HG03139 (cell line): ENCODE measurements at regions not wholly inside any gene's neighbourhood (a gene's known extent, or its start where the extent isn't known, plus 50 kb on each side); places are given as distances from the start of the nearest gene placed in this dataset.
A peak's percentile ranks its signal among the peaks of the same experiment; 100 is the strongest.
"Not testable (repeated sequence)": the region's sequence is repeated elsewhere in the genome, so short reads cannot be mapped to it uniquely, and the experiment has no call there.

ENCODE experiments used
- ATAC-seq: cut with Tn5 transposase; IDR thresholded peaks from one replicate; pipeline ENCODE4 v1.9.1; 2021; ENCODE audit not compliant: unreplicated experiment

DNA sequence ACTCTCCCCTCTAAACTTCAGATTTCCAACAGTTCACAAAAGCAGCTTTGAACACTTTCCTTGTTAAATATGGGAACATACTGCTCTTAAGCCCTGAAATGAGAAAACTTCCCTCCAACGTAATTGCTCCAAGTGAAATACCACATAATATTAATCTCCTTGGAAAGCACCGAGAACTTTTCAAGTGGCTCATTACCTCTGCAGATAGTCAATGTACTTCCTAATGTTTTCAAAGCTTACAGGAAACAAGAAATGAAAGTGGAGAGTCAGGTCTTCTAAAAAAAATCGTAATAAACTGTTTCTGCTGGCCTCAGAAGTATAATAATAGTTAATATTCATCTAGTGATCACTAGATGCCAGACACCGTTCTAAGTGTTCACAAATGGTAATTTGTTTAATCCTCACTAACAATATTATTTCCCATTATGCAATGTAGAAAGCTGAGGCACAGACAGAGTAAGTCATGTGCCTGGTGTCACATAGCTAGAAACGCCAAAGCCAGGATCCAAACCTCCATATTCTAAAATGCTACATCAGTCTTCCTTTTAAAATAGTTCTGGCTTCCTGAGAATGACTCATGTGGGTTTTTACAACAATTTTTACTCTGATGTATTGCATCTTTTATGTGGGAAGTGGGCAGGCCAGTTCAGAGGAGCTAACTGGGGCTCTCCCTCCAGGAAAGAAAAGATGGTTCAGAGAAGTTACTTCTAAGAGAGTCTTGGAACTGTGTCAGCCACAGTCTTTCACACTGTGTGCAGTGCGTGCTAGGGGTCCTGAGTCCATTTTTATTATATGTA, 177.2 kb downstream of the PLPPR4 start:
- no peak for ATAC-seq

DNA sequence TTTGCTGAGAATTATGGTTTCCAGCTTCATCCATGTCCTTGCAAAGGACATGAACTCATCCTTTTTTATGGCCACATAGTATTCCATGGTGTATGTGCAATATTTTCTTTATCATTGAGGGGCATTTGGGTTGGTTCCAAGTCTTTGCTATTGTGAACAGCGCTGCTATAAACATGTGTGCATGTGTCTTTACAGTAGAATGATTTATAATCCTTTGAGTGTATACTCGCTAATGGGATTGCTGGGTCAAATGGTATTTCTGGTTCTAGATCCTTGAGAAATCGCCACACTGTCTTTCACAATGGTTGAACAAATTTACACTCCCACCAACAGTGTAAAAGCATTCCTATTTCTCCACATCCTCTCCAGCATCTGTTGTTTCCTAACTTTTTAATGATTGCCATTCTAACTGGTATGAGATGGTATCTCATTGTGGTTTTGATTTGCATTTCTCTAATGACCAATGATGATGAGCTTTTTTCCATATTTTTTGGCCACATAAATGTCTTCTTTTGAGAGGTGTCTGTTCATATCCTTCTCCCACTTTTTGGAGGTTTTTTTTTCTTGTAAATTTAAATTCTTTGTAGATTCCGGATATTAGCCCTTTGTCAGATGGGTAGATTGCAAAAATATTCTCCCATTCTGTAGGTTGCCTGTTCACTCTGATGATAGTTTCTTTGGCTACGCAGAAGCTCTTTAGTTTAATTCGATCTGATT, 180.1 kb downstream of the PLPPR4 start:
- not testable (repeated sequence) for ATAC-seq

GRCh38 chr1:99445071-99445470, 180.8 kb downstream of the PLPPR4 start:
- ATAC-seq: no peak

- no peak for ATAC-seq
Measured at GRCh38 chr1:99445486-99445885, 181.2 kb downstream of the PLPPR4 start.

DNA sequence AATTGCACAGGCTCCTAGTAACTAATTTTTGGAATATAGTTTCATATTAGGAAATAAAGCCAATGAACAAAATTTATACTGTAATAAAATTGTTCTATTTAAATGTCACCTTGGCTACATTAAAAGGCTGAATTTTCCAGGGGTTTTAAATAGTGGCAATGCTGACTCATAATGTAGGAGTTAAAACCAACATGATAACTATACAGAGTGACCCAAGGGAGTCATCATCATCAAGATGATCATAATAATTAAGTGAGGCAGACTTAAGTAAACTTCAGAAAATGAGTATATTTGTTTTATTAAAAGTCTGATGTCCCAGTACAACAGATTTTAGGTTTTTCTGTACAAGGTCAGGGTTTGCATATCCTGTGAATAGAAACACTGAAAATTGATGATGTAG, 183.4 kb downstream of the PLPPR4 start:
- no peak for ATAC-seq

- no peak for ATAC-seq
Measured at GRCh38 chr1:99455760-99456159, 190.2 kb upstream of the PALMD start.

- ATAC-seq: no peak
Measured at GRCh38 chr1:99456536-99456935, 189.4 kb upstream of the PALMD start.

DNA sequence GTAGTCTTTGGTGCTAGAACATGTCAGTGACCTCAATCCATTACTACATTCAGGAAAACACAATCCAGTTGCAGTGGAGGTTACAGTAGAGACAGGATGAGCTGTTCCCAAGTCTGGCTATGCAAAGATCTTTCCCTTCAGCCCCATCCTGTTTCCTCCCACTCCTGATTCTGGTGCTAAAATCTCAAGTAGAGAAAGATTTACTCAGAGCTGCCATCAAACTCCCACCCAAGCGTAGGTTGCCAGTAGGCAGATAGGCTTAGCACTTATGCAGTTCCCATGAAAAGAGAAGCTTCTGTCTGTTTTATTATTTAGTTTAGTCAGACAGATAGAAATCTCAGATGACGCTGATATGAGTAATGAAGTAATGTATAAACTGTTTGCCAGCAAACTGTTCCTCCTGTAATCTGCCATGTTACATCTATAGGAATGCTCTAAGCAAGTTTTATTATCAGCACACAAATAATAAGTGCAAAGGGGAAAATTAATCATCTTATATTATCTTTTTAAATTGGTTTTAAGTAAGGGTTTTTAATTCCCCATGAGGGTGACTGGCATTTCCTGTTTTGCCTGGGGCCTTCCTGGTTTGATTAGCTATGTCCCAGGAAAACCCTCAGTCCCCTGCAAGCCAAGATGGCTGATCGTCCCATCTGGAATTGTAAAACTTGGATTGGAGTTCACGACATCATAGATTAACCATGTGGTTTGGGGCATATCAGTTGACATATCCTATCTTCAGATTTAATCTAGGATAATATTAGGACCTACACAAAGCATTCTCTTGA, 188.3 kb upstream of the PALMD start:
- no peak for ATAC-seq

DNA sequence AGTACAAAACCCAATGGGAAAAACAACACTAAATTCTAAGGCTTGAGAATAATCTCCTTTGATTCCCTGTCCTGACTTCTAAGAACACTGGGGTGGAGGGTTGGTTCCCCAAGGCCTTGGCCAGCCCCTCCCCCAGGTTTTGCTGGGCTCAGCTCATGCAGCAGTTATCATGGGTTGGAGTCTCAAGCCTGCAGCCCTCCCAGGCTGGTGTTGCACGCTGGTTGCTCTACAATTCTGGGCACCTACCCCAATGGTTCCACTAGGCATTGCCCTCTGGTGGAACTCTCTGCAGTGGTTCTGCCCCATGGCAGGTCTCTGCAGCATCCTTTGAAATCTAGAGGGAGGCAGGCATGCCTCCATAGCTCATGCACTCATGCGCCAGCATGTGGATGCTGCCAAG, 184.4 kb upstream of the PALMD start:
- no peak for ATAC-seq

DNA sequence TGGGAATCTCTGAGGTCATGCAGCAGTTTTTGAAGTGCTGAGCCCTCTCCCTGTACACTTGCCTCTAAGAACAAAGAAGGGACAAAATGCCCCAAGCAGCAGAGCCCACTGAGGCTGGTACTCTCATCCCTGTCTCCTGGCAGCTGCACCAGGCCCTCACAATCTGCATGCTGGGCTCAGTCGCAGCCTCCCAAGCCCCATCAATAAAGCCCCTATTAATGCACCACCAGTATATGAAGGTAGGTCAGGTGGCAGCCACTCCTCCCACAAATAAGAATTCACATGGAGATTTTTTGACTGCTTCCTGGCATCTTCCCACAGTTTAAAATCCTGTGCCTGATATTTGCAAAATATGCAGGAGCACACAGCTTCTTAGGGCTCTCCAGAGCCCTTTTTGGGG, 181.2 kb upstream of the PALMD start:
- ATAC-seq: no peak

DNA sequence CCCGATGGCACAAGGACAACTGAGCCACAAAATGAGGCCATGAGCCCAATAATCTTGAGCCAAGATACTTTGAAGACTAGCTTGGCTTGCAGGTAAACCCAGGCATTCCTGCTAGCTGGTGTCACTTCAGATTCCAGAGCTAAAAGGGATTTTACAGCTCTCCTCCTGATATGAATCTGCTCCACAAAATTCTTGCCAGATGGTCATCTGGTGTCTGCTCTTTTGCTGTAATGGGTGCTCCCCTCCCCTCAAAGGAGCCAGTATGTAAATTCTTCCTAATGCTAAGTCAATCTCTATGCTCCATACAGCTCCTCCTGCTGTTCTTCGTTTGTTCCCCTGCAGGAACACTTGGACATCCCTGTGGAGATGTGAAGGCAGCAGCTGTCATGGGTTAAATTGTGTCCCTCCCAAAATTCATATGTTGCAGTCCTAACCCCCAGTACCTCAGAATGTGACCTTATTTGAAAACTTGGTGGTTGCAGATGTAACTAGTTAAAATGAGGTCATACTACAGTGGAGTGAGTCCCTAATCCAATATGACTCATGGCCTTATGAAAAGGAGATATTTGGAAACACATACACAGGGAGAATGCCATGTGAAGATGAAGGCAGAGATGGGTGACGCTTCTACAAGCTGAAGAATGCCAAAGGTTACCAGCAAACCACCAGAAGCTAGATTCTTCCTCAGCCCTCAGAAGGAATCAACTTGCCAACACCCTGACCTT, 180.6 kb upstream of the PALMD start:
- no peak for ATAC-seq

GRCh38 chr1:99467645-99468044, 178.3 kb upstream of the PALMD start:
- ATAC-seq: no peak

- no peak for ATAC-seq
Measured at GRCh38 chr1:99469550-99469971, 176.4 kb upstream of the PALMD start.

DNA sequence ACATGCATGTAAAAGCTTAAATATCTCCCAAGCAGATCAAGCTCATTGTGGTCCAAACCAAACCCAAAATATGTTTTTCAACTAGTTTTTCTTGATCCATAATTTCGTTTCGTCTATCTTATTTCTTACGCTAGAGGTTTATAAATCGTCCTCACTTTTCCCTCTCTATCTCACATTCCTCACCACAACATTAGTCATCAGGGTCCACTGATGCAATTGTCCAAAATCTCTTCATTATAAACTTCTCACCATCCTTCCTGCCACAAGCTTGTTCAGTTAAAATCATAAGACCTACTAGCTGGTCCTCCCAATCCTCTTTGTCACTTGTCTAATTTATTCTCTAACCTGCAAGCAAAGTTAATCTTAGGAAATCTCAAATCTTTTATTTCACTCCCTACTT, 173.0 kb upstream of the PALMD start:
- ATAC-seq: no peak

DNA sequence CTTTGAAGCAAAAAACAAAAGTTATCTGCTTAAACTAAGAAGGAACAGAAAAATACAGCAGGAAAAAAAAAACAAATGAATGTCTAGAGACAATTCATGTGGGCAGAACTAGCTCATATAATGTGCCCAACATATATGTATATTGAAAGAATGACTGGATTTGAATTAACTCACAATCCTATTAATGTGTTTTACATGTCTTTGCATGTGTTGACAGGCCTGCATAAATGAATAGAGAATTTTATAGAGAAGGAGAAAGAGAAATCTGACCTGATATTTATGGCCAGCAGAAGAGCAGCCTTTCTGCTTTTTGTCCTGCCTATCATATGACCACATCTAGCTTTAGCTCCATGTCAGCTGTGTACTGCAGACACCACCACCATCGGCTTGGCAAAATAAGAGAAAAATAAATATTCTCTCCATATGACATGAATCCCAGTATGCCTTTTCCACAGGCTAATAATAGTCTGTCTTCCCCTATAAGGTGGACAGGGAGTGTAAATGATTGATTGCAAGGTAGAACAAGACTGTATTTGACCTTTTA, 171.5 kb upstream of the PALMD start:
- no peak for ATAC-seq

DNA sequence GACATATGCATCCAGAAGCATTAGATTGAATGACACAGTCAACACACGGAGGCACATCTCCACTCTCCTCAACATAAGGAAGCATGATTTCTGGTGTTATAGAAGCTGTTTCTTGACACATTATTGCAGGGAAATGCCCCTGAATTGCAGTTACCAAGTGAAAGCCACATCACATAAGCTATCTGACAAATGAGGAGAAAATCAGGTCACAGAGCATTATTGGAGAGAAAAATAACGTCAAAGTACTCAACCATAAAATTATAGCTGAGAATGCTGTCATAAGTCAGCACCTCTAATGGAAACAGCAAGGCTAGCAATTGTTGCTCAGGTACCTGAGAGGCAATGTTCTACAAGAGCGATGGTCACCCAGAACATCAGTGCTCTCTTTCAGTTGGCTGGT, 169.9 kb upstream of the PALMD start:
- ATAC-seq: no peak

DNA sequence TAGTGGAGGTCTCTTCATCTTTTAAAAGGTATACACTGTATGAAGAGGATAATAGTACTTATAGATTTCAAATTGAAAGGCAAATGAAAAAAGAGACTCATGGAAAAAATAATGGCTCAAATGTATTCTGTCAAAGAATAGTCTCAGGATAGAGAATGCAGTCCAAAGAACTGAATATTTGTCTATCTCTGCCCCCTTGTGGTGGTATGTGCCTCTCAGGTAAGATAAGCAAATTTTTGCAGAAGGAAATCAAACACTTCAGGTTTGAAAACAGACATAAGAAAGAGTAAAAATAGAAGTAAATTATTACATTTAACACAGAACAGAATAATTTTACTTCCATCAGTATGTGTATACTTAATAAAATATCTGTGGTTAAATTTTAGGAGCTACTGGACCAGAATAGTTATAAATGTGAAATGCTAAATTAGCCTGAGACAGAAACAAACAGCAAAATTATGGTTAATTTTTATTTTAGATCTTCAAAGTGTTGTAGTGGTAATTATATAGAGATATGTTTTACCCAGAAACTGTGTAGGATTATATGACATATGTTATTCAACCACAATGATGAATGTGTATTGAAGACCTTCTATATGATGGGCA, 164.4 kb upstream of the PALMD start:
- peak; percentile 79 for ATAC-seq

DNA sequence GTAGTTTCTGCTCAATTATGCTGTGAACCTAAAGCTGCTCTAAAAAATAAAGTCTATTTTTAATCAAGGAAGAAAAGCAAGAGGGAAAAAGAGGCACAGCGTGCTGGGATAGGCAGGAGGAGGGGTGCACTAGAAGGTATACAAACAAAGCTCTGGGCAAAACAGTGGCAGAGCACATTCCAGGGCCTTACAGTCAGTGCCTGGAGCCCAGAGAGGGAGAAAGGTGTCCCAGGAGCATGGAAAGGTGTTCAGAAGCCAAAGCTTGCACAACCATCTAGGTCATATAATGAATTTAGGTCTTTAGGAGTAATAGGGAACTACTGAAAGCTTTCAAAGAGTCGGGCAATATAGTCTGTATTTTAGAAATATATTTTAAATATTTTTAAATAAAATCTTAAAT, 163.6 kb upstream of the PALMD start:
- no peak for ATAC-seq

GRCh38 chr1:99482750-99483149, 163.2 kb upstream of the PALMD start:
- ATAC-seq: no peak

- no peak for ATAC-seq
Measured at GRCh38 chr1:99490031-99490430, 155.9 kb upstream of the PALMD start.
